ENCODE measurements at regions not wholly inside any gene's neighbourhood (a gene's known extent, or its start where the extent isn't known, plus 50 kb on each side); places are given as distances from the start of the nearest gene placed in this dataset.

DNA sequence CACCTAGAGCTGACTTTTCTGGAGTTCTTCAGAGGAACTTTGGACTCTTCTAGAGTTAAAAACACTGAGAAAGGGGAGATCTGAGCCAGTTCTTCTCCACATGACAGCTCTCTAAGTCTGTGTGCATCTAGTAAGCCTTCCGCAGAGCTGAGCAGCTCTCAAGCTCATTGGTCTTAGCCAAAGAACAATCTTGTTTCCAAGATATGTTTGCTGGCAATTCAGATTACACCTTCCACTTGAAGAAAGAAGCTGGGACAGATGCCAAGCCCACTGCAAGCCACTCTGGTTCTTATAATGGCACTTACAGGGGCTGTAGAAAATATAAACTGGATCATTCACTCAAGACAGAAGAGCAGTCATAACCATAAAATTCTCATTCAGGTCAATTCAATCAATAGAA is 134.1 kb upstream of the TOX3 start:
- H3K27me3 ChIP-seq (ENCODE audit: control insufficient read depth, extremely low read depth, insufficient read depth, low read length), result no peaks in the 10 kb centered on the region
- no peak overlapping the region for H2AFZ ChIP-seq (ENCODE audit: control insufficient read depth, low read length)
- no peak overlapping the region for H3K27ac ChIP-seq (ENCODE audit: control insufficient read depth, insufficient read depth, low read length)
- H3K9me3 ChIP-seq (ENCODE audit: control insufficient read depth, low read depth, low read length), result no peaks in the 10 kb centered on the region
- FAIRE-seq (no peak), DNase-seq (ENCODE audit: low read depth, low spot score) (no peak)
- TF ChIP-seq EZH2 (IDR thresholded peaks at IDR 0.05; ENCODE audit: low read length) (no peak), CTCF (optimal IDR thresholded peaks at IDR 0.05 in 1 of 3, IDR thresholded peaks at IDR 0.05 in 1 of 3, conservative IDR thresholded peaks at IDR 0.05 in 1 of 3; ENCODE audit: extremely low read depth in 1 of 3, insufficient read depth in 2 of 3, low read length in 3 of 3) (no peak)
- dilution Hi-C loops (cut with MboI; ENCODE audit: extremely low pct_ligation_motif_present, low sequenced_read_pairs), result no loop called here
- H3K79me2 ChIP-seq (ENCODE audit: control insufficient read depth, insufficient read depth, low read length), result no peaks in the 10 kb centered on the region
- H3K9ac ChIP-seq (ENCODE audit: control insufficient read depth, extremely low read depth, insufficient read depth, low read length), result no peak overlapping the region
- no peaks in the 10 kb centered on the region for H3K4me1 ChIP-seq (ENCODE audit: control insufficient read depth, extremely low read depth, insufficient read depth, low read length)
- no peaks in the 10 kb centered on the region for H4K20me1 ChIP-seq (ENCODE audit: control insufficient read depth, extremely low read depth, insufficient read depth, low read length)
- H3K4me3 ChIP-seq (ENCODE audit: control insufficient read depth in 2 of 3, extremely low read depth in 1 of 3, insufficient read depth in 2 of 3, low read depth in 1 of 3, low read length in 3 of 3), result no peak overlapping the region
- no peaks in the 10 kb centered on the region for H3K9me1 ChIP-seq (ENCODE audit: control insufficient read depth, extremely low read depth, insufficient read depth, low read length)
- no peak overlapping the region for H3K4me2 ChIP-seq (ENCODE audit: control insufficient read depth, extremely low read depth, insufficient read depth, low read depth, low read length)
- no peaks in the 10 kb centered on the region for H3K36me3 ChIP-seq (ENCODE audit: control insufficient read depth in 2 of 2, extremely low read depth in 1 of 2, insufficient read depth in 2 of 2, low read length in 2 of 2)

DNA sequence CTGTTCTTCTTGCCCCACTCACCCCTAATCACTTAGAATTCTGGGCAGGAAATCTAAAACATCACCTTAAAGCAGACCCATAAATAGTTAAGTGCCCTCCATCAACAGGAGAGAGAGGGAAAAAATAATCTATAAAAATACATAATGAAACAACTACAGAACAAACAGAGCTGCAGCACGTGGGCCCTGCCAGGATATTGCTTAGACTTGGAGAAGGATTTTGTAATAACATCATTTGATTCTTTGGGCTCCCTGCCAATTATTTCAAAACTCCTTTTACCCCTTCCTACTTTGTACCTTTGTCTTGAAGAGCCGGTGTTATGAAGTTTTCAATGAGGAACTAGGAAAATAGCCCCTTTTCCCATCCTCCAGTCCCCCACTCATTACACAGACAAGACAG is 130.6 kb upstream of the TOX3 start:
- Histone ChIP-seq H4K20me1 (ENCODE audit: control insufficient read depth, extremely low read depth, insufficient read depth, low read length) (no peaks in the 10 kb centered on the region), H3K4me2 (ENCODE audit: control insufficient read depth, extremely low read depth, insufficient read depth, low read depth, low read length) (no peak overlapping the region), H3K79me2 (ENCODE audit: control insufficient read depth, insufficient read depth, low read length) (no peaks in the 10 kb centered on the region), H2AFZ (ENCODE audit: control insufficient read depth, low read length) (no peak overlapping the region), H3K9ac (ENCODE audit: control insufficient read depth, extremely low read depth, insufficient read depth, low read length) (no peak overlapping the region), H3K9me3 (ENCODE audit: control insufficient read depth, low read depth, low read length) (no peaks in the 10 kb centered on the region), H3K27me3 (ENCODE audit: control insufficient read depth, extremely low read depth, insufficient read depth, low read length) (no peaks in the 10 kb centered on the region), H3K36me3 (ENCODE audit: control insufficient read depth in 2 of 2, extremely low read depth in 1 of 2, insufficient read depth in 2 of 2, low read length in 2 of 2) (no peaks in the 10 kb centered on the region), H3K4me1 (ENCODE audit: control insufficient read depth, extremely low read depth, insufficient read depth, low read length) (no peaks in the 10 kb centered on the region), H3K9me1 (ENCODE audit: control insufficient read depth, extremely low read depth, insufficient read depth, low read length) (no peaks in the 10 kb centered on the region), H3K4me3 (ENCODE audit: control insufficient read depth in 2 of 3, extremely low read depth in 1 of 3, insufficient read depth in 2 of 3, low read depth in 1 of 3, low read length in 3 of 3) (no peak overlapping the region), H3K27ac (ENCODE audit: control insufficient read depth, insufficient read depth, low read length) (no peak overlapping the region)
- no peak for DNase-seq (ENCODE audit: low read depth, low spot score)
- TF ChIP-seq EZH2 (IDR thresholded peaks at IDR 0.05; ENCODE audit: low read length) (no peak), CTCF (optimal IDR thresholded peaks at IDR 0.05 in 1 of 3, IDR thresholded peaks at IDR 0.05 in 1 of 3, conservative IDR thresholded peaks at IDR 0.05 in 1 of 3; ENCODE audit: extremely low read depth in 1 of 3, insufficient read depth in 2 of 3, low read length in 3 of 3) (no peak)
- FAIRE-seq, result no peak
- dilution Hi-C loops (cut with MboI; ENCODE audit: extremely low pct_ligation_motif_present, low sequenced_read_pairs), result no loop called here

Data from keratinocyte (primary cell).